Left lung (tissue), 4 donors: ENCODE measurements at regions not wholly inside any gene's neighbourhood (a gene's known extent, or its start where the extent isn't known, plus 50 kb on each side); places are given as distances from the start of the nearest gene placed in this dataset.
"Not testable (repeated sequence)": the region's sequence is repeated elsewhere in the genome, so short reads cannot be mapped to it uniquely, and the experiment has no call there.

Experiments used
- ATAC-seq: fragments of 200-7000 bp; cut with Tn5 transposase; one replicate; pipeline ENCODE4 v1.9.1; 2020; ENCODE audit warnings: moderate library complexity
- DNase-seq, 4 donors: peaks; one replicate each; pipeline ENCODE4 v3.0.0-alpha.2; 2013 to 2020
- H3K27ac ChIP-seq, 2 donors: fragments of 200-600 bp; sonication (generic) in 1 of 2; one replicate each; pipeline versions ENCODE4 v1.5.0 to v1.8.0; 2020 to 2021
- H3K27me3 ChIP-seq, 2 donors: fragments of 200-600 bp; sonication (generic) in 1 of 2; one replicate each; pipeline versions ENCODE4 v1.5.0 to v1.8.0; 2020 to 2021
- H3K36me3 ChIP-seq, 2 donors: fragments of 200-600 bp; sonication (generic) in 1 of 2; one replicate each; pipeline versions ENCODE4 v1.5.0 to v1.8.0; 2020 to 2021
- H3K4me1 ChIP-seq, 2 donors: fragments of 200-600 bp; one replicate each; pipeline ENCODE4 v1.8.0; 2021
- H3K4me3 ChIP-seq, 2 donors: fragments of 200-600 bp; sonication (generic) in 1 of 2; one replicate each; pipeline versions ENCODE4 v1.5.0 to v1.8.0; 2020 to 2021; ENCODE audit warnings: mild to moderate bottlenecking in 1 of 2
- H3K9me3 ChIP-seq, 2 donors: fragments of 200-600 bp; sonication (generic) in 1 of 2; one replicate each; pipeline versions ENCODE4 v1.5.0 to v1.8.0; 2020 to 2021
- intact Hi-C, 2 donors: fragments of 100-400 bp; cut with DNase I; formaldehyde crosslinking; loops; one replicate each; pipeline versions ENCODE4 v1.11.2 to v1.14.2; 2022
- TF ChIP-seq, protein P1 (sequence below), 2 donors: fragments of 200-600 bp; sonication (generic) in 1 of 2; IDR thresholded peaks; one replicate each; pipeline versions ENCODE4 v1.5.0 to v1.8.0; 2021; ENCODE audit warnings: antibody characterized with exemption in 2 of 2
- donor health status: DM: no; HTN: yes; CAD: no.
- donor health status: DM: no; HTN: no; CAD: no.

DNA sequence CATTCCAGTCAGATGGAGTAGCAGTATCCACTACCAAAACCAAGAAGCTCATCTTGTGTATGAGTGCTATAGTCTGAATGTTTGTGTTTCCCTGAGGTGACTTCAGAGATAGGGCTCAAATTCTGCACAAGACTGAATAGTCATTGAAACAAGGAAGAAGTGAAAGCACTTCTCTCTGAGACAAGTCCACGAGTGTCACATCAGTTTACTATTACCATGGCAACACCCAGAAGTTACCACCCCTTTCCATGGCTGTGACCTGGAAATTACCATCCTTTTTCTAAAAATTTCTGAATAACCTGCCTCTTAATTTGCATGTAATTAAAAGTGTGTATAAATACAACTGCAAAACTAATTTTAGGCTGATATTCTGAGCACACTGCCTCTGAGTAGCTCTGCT, 682.1 kb upstream of the ADGRB3 start:
- TF ChIP-seq, protein P1, sequence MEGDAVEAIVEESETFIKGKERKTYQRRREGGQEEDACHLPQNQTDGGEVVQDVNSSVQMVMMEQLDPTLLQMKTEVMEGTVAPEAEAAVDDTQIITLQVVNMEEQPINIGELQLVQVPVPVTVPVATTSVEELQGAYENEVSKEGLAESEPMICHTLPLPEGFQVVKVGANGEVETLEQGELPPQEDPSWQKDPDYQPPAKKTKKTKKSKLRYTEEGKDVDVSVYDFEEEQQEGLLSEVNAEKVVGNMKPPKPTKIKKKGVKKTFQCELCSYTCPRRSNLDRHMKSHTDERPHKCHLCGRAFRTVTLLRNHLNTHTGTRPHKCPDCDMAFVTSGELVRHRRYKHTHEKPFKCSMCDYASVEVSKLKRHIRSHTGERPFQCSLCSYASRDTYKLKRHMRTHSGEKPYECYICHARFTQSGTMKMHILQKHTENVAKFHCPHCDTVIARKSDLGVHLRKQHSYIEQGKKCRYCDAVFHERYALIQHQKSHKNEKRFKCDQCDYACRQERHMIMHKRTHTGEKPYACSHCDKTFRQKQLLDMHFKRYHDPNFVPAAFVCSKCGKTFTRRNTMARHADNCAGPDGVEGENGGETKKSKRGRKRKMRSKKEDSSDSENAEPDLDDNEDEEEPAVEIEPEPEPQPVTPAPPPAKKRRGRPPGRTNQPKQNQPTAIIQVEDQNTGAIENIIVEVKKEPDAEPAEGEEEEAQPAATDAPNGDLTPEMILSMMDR (IDR thresholded peaks at IDR 0.05), result no peak
- no peaks in the 10 kb centered on the region for H3K4me1 ChIP-seq
- intact Hi-C loops, result no loop called here

DNA sequence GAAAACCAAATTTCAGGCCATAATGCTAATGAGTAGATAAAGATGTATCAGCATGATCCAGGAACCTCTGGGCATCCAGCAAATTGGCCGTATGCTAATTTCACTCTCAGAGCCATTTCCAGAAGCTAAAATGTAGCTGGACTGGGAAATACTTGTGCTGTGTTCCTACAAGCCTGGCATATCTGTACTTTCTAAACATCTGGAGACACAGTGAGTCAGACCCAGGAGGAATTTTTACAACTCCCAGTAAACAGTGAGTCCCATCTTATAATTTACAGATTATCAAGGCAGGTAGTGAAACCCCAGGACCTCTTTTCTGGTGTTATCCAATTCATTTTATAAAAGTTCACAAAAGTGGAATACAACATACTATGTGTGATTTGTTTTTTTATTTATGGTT, 683.0 kb upstream of the ADGRB3 start:
- Histone ChIP-seq H3K36me3 (no peaks in the 10 kb centered on the region), H3K4me3 (no peak overlapping the region), H3K27me3 (no peaks in the 10 kb centered on the region), H3K27ac (no peak overlapping the region), H3K4me1 (no peaks in the 10 kb centered on the region), H3K9me3 (peaks cover 0 to 28% of the 10 kb centered on the region in 2 donors)
- intact Hi-C loops, result no loop called here
- TF ChIP-seq, protein P1 (IDR thresholded peaks at IDR 0.05), result no peak
- ATAC-seq, result no peak
- no peak for DNase-seq

More for the DNA sequence above, 682.1 kb upstream of the ADGRB3 start:
- no peaks in the 10 kb centered on the region for H3K27me3 ChIP-seq
- ATAC-seq (no peak), DNase-seq (no peak)
- H3K36me3 ChIP-seq, result no peaks in the 10 kb centered on the region
- no peak overlapping the region for H3K4me3 ChIP-seq
- H3K27ac ChIP-seq, result no peak overlapping the region
- peaks cover 0 to 28% of the 10 kb centered on the region in 2 donors for H3K9me3 ChIP-seq

DNA sequence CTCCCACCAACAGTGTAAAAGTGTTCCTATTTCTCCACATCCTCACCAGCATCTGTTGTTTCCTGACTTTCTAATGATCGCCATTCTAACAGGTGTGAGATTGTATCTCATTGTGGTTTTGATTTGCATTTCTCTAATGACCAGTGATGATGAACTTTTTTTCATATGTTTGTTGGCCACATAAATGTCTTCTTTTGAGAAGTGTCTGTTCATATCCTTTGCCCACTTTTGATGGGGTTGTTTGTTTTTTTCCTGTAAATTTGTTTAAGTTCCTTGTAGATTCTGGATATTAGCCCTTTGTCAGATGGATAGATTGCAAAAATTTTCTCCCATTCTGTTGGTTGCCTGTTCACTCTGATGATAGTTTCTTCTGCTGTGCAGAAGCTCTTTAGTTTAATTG, 687.3 kb upstream of the ADGRB3 start:
- H3K27me3 ChIP-seq, H3K27ac ChIP-seq, H3K4me1 ChIP-seq, DNase-seq, H3K36me3 ChIP-seq, H3K4me3 ChIP-seq, intact Hi-C loops, ATAC-seq: not testable (repeated sequence)
- H3K9me3 ChIP-seq, result peaks cover 0 to 13% of the 10 kb centered on the region in 2 donors

DNA sequence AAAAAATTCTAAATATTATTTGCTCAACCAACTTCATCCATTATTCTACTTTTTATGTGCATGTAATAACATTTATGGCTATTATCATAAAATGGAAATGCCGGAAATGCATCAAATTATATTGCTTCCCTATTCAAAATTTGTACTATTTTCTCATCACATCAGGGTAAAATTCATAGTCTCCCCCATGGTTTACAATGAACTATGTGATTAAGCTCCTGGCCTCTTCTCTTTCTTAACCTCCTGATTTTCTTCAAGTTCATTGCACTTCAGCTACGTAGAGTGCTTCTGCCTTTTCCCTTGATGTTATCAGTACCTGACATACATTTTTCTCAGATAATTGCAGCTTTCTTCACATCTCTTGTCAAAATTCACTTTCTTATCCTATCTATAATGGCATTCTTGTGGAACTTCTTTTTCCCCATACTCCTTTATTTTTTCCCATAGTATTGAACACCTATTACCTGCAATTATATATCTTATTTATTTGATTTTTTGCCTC, 699.1 kb upstream of the ADGRB3 start:
- no peak overlapping the region for H3K27ac ChIP-seq
- ATAC-seq (no peak), DNase-seq (no peak)
- H3K4me3 ChIP-seq, result no peak overlapping the region
- H3K27me3 ChIP-seq, result no peaks in the 10 kb centered on the region
- TF ChIP-seq, protein P1 (IDR thresholded peaks at IDR 0.05), result no peak
- no peaks in the 10 kb centered on the region for H3K36me3 ChIP-seq
- no peaks in the 10 kb centered on the region for H3K4me1 ChIP-seq
- H3K9me3 ChIP-seq, result peaks cover 0 to 12% of the 10 kb centered on the region in 2 donors
- intact Hi-C loops, result no loop called here

DNA sequence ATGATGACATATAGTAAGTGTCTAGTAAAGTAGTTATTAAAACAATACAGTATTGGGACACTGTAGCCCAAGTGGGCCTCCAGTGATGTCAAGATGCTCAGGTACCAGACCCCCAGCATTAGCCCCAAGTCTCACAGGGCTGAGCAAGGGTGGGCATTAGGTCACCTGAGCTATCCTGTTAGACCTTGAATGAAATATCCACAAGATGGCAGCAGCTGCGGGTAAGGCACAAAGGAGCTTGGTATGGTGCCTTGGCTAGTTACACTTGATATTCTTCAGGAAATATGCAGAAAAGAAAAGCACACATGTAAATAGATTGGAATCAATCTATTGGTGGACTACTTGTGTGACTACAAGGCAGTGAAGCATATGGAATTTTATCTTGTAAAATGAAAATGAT, 701.8 kb upstream of the ADGRB3 start:
- DNase-seq (no peak), ATAC-seq (no peak)
- no peaks in the 10 kb centered on the region for H3K36me3 ChIP-seq
- peaks cover 0 to 5% of the 10 kb centered on the region in 2 donors for H3K9me3 ChIP-seq
- H3K4me1 ChIP-seq, result no peaks in the 10 kb centered on the region
- TF ChIP-seq, protein P1 (IDR thresholded peaks at IDR 0.05), result no peak
- H3K27me3 ChIP-seq, result no peaks in the 10 kb centered on the region
- intact Hi-C loops, result no loop called here
- no peak overlapping the region for H3K4me3 ChIP-seq
- H3K27ac ChIP-seq, result no peak overlapping the region

DNA sequence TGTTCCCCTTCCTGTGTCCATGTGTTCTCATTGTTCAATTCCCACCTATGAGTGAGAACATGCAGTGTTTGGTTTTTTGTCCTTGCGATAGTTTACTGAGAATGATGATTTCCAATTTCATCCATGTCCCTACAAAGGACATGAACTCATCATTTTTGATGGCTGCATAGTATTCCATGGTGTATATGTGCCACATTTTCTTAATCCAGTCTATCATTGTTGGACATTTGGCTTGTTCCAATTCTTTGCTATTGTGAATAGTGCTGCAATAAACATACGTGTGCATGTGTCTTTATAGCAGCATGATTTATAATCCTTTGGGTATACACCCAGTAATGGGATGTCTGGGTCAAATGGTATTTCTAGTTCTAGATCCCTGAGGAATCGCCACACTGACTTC, 712.5 kb upstream of the ADGRB3 start:
- H3K36me3 ChIP-seq, H3K4me1 ChIP-seq, intact Hi-C loops, H3K27ac ChIP-seq, H3K9me3 ChIP-seq, DNase-seq, H3K27me3 ChIP-seq, ATAC-seq, H3K4me3 ChIP-seq: not testable (repeated sequence)

DNA sequence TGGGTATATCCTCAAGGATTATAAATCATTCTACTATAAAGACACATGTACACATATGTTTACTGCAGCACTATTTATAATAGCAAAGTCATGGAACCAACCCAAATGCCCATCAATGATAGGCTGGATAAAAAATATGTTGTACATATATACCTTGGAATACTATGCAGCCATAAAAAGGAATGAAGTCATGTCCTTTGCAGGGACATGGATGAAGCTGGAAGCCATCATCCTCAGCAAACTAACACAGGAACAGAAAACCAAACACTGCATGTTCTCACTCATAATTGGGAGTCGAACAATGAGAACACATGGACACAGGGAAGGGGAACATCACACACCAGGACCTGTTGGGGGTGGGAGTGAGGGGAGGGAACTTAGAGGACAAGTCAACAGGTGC, 715.0 kb upstream of the ADGRB3 start:
- not testable (repeated sequence) for ATAC-seq, H3K36me3 ChIP-seq, H3K4me3 ChIP-seq

More for the DNA sequence above, 715.0 kb upstream of the ADGRB3 start:
- H3K9me3 ChIP-seq, result peaks cover 0 to 11% of the 10 kb centered on the region in 2 donors
- intact Hi-C loops, H3K27ac ChIP-seq, H3K27me3 ChIP-seq, DNase-seq, H3K4me1 ChIP-seq: not testable (repeated sequence)
